GM19035 (cell line): ENCODE measurements at regions not wholly inside any gene's neighbourhood (a gene's known extent, or its start where the extent isn't known, plus 50 kb on each side); places are given as distances from the start of the nearest gene placed in this dataset.
"Not testable (repeated sequence)": the region's sequence is repeated elsewhere in the genome, so short reads cannot be mapped to it uniquely, and the experiment has no call there.

ENCODE experiments used
- ATAC-seq: cut with Tn5 transposase; IDR thresholded peaks from one replicate; pipeline ENCODE4 v1.9.1; 2021; ENCODE audit not compliant: unreplicated experiment

GRCh38 chr13:43946281-43946680 is 66.6 kb downstream of the LACC1 start:
- ATAC-seq = no peak

- no peak for ATAC-seq
These were observed 68.3 kb downstream of the LACC1 start for GRCh38 chr13:43947897-43948458.

DNA sequence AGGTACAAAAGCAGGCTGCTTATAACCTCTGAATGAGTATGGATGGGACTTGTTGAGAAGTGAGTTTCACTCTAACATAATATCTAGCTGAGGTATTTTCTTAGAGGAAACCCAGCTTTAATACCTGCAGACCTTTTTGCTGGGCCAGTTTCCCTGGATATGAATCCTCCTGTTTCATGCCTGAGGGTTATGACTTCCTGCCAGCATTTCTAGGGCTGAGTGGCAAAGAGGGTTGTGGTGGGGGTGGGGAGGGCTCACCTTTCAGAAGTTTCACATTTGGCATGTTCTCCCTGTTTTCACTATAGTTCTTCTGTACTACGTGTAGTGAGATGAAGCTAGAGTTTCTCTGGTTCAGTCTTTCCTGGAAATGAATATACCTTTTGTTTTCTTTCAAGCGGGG is 73.7 kb downstream of the LACC1 start:
- ATAC-seq = no peak

DNA sequence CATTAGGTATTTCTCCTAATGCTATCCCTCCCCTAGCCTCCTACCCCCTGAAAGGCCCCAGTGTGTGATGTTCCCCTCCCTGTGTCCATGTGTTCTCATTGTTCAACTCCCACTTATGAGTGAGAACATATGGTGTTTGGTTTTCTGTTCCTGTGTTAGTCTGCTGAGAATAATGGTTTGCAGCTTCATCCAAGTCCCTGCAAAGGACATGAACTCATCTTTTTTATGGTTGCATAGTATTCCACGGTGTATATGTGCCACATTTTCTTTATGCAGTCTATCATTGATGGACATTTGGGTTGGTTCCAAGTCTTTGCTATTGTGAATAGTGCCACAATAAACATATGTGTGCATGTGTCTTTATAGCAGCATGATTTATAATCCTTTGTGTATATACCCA is 77.3 kb downstream of the LACC1 start:
- ATAC-seq = not testable (repeated sequence)

DNA sequence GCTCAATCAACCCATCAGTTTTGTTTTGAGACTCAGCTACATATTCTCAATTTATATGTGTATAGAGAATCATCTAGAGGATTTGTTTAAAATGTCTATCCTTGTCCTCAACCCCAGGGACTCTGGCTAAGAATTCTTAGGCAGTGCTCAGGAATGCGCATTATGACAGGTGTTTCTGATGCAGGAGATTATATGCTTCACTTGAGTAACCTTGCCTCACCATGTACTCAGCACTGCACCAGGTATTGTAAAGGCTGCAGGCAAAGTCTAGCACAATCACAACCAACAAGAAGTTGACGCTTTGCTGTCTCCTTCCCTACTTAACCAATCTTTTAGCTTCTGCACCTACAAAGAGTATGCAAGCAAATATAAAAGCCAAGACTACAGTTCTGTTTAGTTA is 79.6 kb downstream of the LACC1 start:
- ATAC-seq = no peak

GRCh38 chr13:43961909-43962308 is 82.2 kb downstream of the LACC1 start:
- ATAC-seq = no peak

- ATAC-seq = no peak
These were observed 84.0 kb downstream of the LACC1 start for GRCh38 chr13:43963726-43964125.

DNA sequence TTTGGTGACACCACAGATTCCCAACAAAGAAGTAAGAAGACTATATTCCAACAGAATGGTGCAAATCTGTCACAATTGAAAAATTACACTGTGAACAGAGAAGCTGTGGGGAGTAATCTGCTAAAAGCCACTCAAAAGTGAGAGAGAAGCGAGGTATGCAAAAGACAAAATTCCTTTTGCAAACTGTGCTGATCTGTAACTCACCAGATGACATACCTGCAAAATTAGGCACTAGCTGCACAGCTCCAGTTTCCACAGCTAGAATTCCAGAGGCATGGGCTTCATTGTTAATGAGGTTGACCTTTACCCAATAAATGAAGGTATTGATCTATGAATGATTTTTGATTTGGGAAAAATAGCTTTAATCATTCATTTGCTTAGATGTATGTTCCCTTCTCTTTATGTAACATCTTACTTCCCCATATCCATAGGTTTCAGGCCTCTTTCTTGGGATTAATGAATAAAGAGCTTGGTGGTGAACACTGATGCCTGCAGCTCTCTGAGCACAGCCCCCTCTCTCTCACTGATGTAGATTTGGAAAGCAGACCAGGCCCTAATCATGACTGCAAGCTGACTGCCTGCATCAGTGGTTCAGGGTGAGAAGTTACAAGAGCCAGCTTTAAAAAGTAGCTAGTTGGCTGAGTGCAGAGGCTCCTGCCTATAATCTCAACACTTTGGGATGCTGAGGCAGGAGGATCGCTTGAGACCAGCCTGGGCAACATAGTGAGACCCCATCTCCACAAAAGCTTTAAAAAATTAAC is 85.2 kb downstream of the LACC1 start:
- ATAC-seq = no peak

GRCh38 chr13:43965459-43965845 is 85.7 kb downstream of the LACC1 start:
- no peak for ATAC-seq

- ATAC-seq = not testable (repeated sequence)
These were observed 88.7 kb downstream of the LACC1 start for GRCh38 chr13:43968251-43968942.

GRCh38 chr13:43968943-43969690 is 89.4 kb downstream of the LACC1 start:
- not testable (repeated sequence) for ATAC-seq

- not testable (repeated sequence) for ATAC-seq
These were observed 90.2 kb downstream of the LACC1 start for GRCh38 chr13:43969919-43970318.

DNA sequence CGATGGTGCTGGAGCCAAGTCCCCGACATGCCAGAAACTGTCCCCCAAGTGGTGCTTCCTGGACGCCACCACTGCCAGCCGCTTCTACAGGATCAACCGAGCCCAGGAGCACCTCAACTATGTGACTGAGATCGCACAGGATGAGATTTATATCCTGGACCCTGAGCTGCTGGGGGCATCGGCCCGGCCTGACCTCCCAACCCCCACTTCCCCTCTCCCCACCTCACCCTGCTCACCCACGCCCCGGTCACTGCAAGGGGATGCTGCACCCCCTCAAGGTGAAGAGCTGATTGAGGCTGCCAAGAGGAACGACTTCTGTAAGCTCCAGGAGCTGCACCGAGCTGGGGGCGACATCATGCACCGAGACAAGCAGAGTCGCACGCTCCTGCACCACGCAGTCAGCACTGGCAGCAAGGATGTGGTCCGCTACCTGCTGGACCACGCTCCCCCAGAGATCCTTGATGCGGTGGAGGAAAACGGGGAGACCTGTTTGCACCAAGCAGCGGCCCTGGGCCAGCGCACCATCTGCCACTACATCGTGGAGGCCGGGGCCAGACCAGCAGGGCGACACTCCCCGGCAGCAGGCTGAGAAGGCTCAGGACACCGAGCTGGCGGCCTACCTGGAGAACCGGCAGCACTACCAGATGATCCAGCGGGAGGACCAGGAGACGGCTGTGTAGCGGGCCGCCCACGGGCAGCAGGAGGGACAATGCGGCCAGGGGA is 91.0 kb downstream of the LACC1 start:
- not testable (repeated sequence) for ATAC-seq

- ATAC-seq = not testable (repeated sequence)
These were observed 91.6 kb downstream of the LACC1 start for GRCh38 chr13:43971324-43971723.

GRCh38 chr13:43977911-43978310 is 98.2 kb downstream of the LACC1 start:
- ATAC-seq = no peak

- no peak for ATAC-seq
These were observed 99.0 kb downstream of the LACC1 start for GRCh38 chr13:43978688-43979087.

- no peak for ATAC-seq
These were observed 99.8 kb downstream of the LACC1 start for GRCh38 chr13:43979492-43979891.

DNA sequence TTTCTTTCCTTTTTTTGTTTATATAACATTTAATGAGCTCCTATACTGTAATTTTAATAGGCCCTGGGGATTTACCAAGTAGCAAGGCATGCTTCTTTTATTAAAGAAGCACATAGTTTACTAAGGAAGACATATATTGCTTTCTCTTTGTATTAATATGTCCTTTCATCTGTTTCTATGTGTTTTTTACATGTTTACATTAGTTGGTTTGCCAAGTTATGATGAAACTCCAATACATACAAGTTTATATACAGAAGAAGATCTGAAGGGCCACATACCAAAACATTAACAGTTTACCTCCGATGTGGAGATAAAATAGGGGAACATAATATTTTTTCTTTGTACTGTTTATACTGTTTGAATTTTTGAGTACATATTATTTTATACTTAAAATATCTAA is 100.9 kb downstream of the LACC1 start:
- ATAC-seq = no peak

GRCh38 chr13:43981091-43981490 is 101.4 kb downstream of the LACC1 start:
- no peak for ATAC-seq

- ATAC-seq = no peak
These were observed 102.0 kb downstream of the LACC1 start for GRCh38 chr13:43981512-43982301.
